Neural cell (in vitro differentiated cells): ENCODE measurements at regions not wholly inside any gene's neighbourhood (a gene's known extent, or its start where the extent isn't known, plus 50 kb on each side); places are given as distances from the start of the nearest gene placed in this dataset.

Experiments
- H2AFZ ChIP-seq: fragments of 200-600, 300-800 bp; sonication (generic), shearing (Covaris generic); 2 replicates; pipeline ENCODE4 v1.6.0; 2014; ENCODE audit warnings: low read depth, mild to moderate bottlenecking, antibody characterized with exemption, low read length, moderate library complexity
- H3F3A ChIP-seq: fragments of 200-600 bp; shearing (Covaris generic); 2 replicates; pipeline ENCODE4 v1.6.1; 2016; ENCODE audit warnings: mild to moderate bottlenecking, moderate library complexity, mixed read lengths, antibody characterized with exemption, low read length; ENCODE audit not compliant: insufficient read depth, poor library complexity, severe bottlenecking
- H3K27ac ChIP-seq: fragments of 200-600, 300-800 bp; sonication (generic), shearing (Covaris generic); 2 replicates; pipeline ENCODE4 v1.5.1; 2014; ENCODE audit warnings: mild to moderate bottlenecking, low read length, moderate library complexity
- H3K27me3 ChIP-seq: fragments of 300-800, 200-600 bp; sonication (generic), shearing (Covaris generic); 2 replicates; pipeline ENCODE4 v1.6.0; 2014; ENCODE audit warnings: mild to moderate bottlenecking, low read depth, low read length, moderate library complexity; ENCODE audit not compliant: insufficient read depth
- H3K36me3 ChIP-seq: fragments of 300-800, 200-600 bp; sonication (generic), shearing (Covaris generic); 2 replicates; pipeline ENCODE4 v1.5.1; 2014; ENCODE audit warnings: mild to moderate bottlenecking, antibody characterized with exemption, low read length, moderate library complexity; ENCODE audit not compliant: insufficient read depth
- H3K4me2 ChIP-seq: fragments of 300-800, 200-600 bp; sonication (generic), shearing (Covaris generic); 2 replicates; pipeline ENCODE4 v1.6.0; 2014; ENCODE audit warnings: mild to moderate bottlenecking, low read length
- H3K4me3 ChIP-seq: fragments of 300-800, 200-600 bp; sonication (generic), shearing (Covaris generic); 2 replicates; pipeline ENCODE4 v1.5.1; 2014; ENCODE audit warnings: mild to moderate bottlenecking, low read length, moderate library complexity
- H3K79me2 ChIP-seq: fragments of 200-600 bp; shearing (Covaris generic); replicated peaks from 2 replicates; pipeline ENCODE4 v1.6.0; 2014; ENCODE audit warnings: mild to moderate bottlenecking, low read length, moderate library complexity; ENCODE audit not compliant: insufficient read depth
- H3K9ac ChIP-seq: fragments of 300-800, 200-600 bp; sonication (generic), shearing (Covaris generic); 2 replicates; pipeline ENCODE4 v1.6.1; 2016; ENCODE audit warnings: mild to moderate bottlenecking, low read length, mixed read lengths
- H3K9me2 ChIP-seq: fragments of 200-600 bp; shearing (Covaris generic); 2 replicates; pipeline ENCODE4 v1.6.1; 2016; ENCODE audit warnings: mild to moderate bottlenecking, low read length, mixed read lengths; ENCODE audit not compliant: insufficient read depth
- H3K9me3 ChIP-seq: fragments of 200-600, 300-800 bp; sonication (generic), shearing (Covaris generic); 2 replicates; pipeline ENCODE4 v1.6.1; 2016; ENCODE audit warnings: mild to moderate bottlenecking, mixed run types, low read length, moderate library complexity, mixed read lengths
- H4K20me1 ChIP-seq: fragments of 200-600 bp; shearing (Covaris generic); 2 replicates; pipeline ENCODE4 v1.6.1; 2016; ENCODE audit warnings: mild to moderate bottlenecking, mixed run types; ENCODE audit not compliant: insufficient read depth
- CTCF ChIP-seq: fragments of 450-650 bp; IDR thresholded peaks from 2 replicates; pipeline ENCODE4 v1.5.1; 2014; ENCODE audit warnings: antibody characterized with exemption, mild to moderate bottlenecking, moderate library complexity; ENCODE audit not compliant: poor library complexity, severe bottlenecking
- EP300 ChIP-seq: fragments of 450-650 bp; conservative IDR thresholded peaks from 2 replicates; pipeline ENCODE4 v1.6.1; 2014; ENCODE audit warnings: antibody characterized with exemption, mild to moderate bottlenecking, moderate library complexity; ENCODE audit not compliant: poor library complexity, severe bottlenecking
- EZH2 ChIP-seq: fragments of 200-600, 300-800 bp; shearing (Covaris generic), sonication (generic); IDR thresholded peaks from 2 replicates; pipeline ENCODE4 v1.6.1; 2014; ENCODE audit warnings: antibody characterized with exemption, low read length, borderline replicate concordance, mild to moderate bottlenecking; ENCODE audit not compliant: insufficient read depth, poor library complexity, severe bottlenecking
- MXI1 ChIP-seq: fragments of 450-650 bp; conservative IDR thresholded peaks from 2 replicates; pipeline ENCODE4 v1.6.1; 2014; ENCODE audit warnings: antibody characterized with exemption, mild to moderate bottlenecking; ENCODE audit not compliant: poor library complexity, severe bottlenecking
- POLR2AphosphoS5 ChIP-seq: IDR thresholded peaks from 2 replicates; pipeline ENCODE4 v1.6.1; 2012
- RAD21 ChIP-seq: fragments of 450-650 bp; conservative IDR thresholded peaks from 2 replicates; pipeline ENCODE4 v1.6.1; 2014; ENCODE audit warnings: antibody characterized with exemption, mild to moderate bottlenecking, moderate library complexity
- REST ChIP-seq: IDR thresholded peaks from 2 replicates; pipeline ENCODE4 v1.6.1; 2012; ENCODE audit warnings: borderline replicate concordance
- SMC3 ChIP-seq: fragments of 450-650 bp; conservative IDR thresholded peaks from 2 replicates; pipeline ENCODE4 v1.6.1; 2014; ENCODE audit warnings: antibody characterized with exemption, mild to moderate bottlenecking, moderate library complexity; ENCODE audit not compliant: poor library complexity
- TAF1 ChIP-seq: IDR thresholded peaks from 2 replicates; pipeline ENCODE4 v1.6.1; 2012; ENCODE audit warnings: low read depth

GRCh38 chr15:81540909-81541308 is 166.9 kb upstream of the TMC3 start:
- Histone ChIP-seq H3K9ac (no peak overlapping the region), H3K79me2 (no peaks in the 10 kb centered on the region), H3K36me3 (no peaks in the 10 kb centered on the region), H3K9me3 (peaks cover 3% of the 10 kb centered on the region), H2AFZ (no peak overlapping the region), H3K27me3 (no peaks in the 10 kb centered on the region), H3K4me3 (no peak overlapping the region), H3K9me2 (no peaks in the 10 kb centered on the region), H3F3A (no peaks in the 10 kb centered on the region), H3K27ac (no peak overlapping the region), H4K20me1 (no peaks in the 10 kb centered on the region), H3K4me2 (no peak overlapping the region)
- TF ChIP-seq REST (no peak), RAD21 (no peak), CTCF (no peak), POLR2AphosphoS5 (no peak), TAF1 (no peak), SMC3 (no peak), EZH2 (no peak), EP300 (no peak), MXI1 (no peak)

- H3K27ac ChIP-seq = no peak overlapping the region
- no peak overlapping the region for H3K4me3 ChIP-seq
- no peak overlapping the region for H3K4me2 ChIP-seq
- no peaks in the 10 kb centered on the region for H4K20me1 ChIP-seq
- no peaks in the 10 kb centered on the region for H3K9me3 ChIP-seq
- H3K9me2 ChIP-seq = no peaks in the 10 kb centered on the region
- H2AFZ ChIP-seq = no peak overlapping the region
- no peaks in the 10 kb centered on the region for H3K36me3 ChIP-seq
- H3K79me2 ChIP-seq = no peaks in the 10 kb centered on the region
- H3K9ac ChIP-seq = no peak overlapping the region
- TF ChIP-seq RAD21 = no peak
- no peak for TF ChIP-seq TAF1
- TF ChIP-seq REST = no peak
- no peak for TF ChIP-seq MXI1
- TF ChIP-seq EZH2 = no peak
- TF ChIP-seq CTCF = no peak
- no peaks in the 10 kb centered on the region for H3F3A ChIP-seq
- no peaks in the 10 kb centered on the region for H3K27me3 ChIP-seq
These were observed 162.3 kb upstream of the TMC3 start for GRCh38 chr15:81536356-81536755.
